ENCODE measurements at regions not wholly inside any gene's neighbourhood (a gene's known extent, or its start where the extent isn't known, plus 50 kb on each side); places are given as distances from the start of the nearest gene placed in this dataset.

- H3K9ac ChIP-seq (ENCODE audit: low read length), result no peak overlapping the region
- H3K4me3 Mint-ChIP-seq (ENCODE audit: unreplicated experiment), result no peak overlapping the region
- no peaks in the 10 kb centered on the region for H3K4me1 Mint-ChIP-seq (ENCODE audit: low read depth, unreplicated experiment)
- H3K27ac Mint-ChIP-seq (ENCODE audit: unreplicated experiment), result no peak overlapping the region
- H2AFZ ChIP-seq (ENCODE audit: low read depth, low read length), result no peak overlapping the region
- H3K4me1 ChIP-seq (ENCODE audit: insufficient read depth, low read length), result no peaks in the 10 kb centered on the region
- no peak overlapping the region for H3K4me3 ChIP-seq (ENCODE audit: insufficient read depth, low read depth, low read length)
- H3K79me2 ChIP-seq (ENCODE audit: insufficient read depth, low read length), result no peaks in the 10 kb centered on the region
- no peaks in the 10 kb centered on the region for H3K9me3 ChIP-seq (ENCODE audit: insufficient read depth, low read depth, low read length)
- H4K20me1 ChIP-seq (ENCODE audit: insufficient read depth, low read length), result no peaks in the 10 kb centered on the region
- no peak for FAIRE-seq
- H3K27me3 Mint-ChIP-seq (ENCODE audit: low read depth, unreplicated experiment), result no peaks in the 10 kb centered on the region
- H3K36me3 ChIP-seq (ENCODE audit: insufficient read depth, low read length), result no peaks in the 10 kb centered on the region
- no peaks in the 10 kb centered on the region for H3K36me3 Mint-ChIP-seq (ENCODE audit: low read depth, unreplicated experiment)
- H3K9me3 Mint-ChIP-seq (ENCODE audit: unreplicated experiment), result peaks cover 11% of the 10 kb centered on the region
- H3K27ac ChIP-seq (ENCODE audit: low read depth, low read length), result no peak overlapping the region
- H3K4me2 ChIP-seq (ENCODE audit: low read length), result no peak overlapping the region
- DNase-seq (ENCODE audit: low read depth), result no peak
- H3K27me3 ChIP-seq (ENCODE audit: insufficient read depth, low read length), result no peaks in the 10 kb centered on the region
- TF ChIP-seq EZH2 (IDR thresholded peaks at IDR 0.05; ENCODE audit: insufficient read depth, low read length) (no peak), CTCF (IDR thresholded peaks at IDR 0.05; ENCODE audit: insufficient read depth, low read depth, low read length) (no peak)
Observed at GRCh38 chr6:88481519-88481918, 315.4 kb upstream of the CNR1 start.

- Mint-ChIP-seq H3K27ac (ENCODE audit: unreplicated experiment) (no peak overlapping the region), H3K4me1 (ENCODE audit: low read depth, unreplicated experiment) (no peaks in the 10 kb centered on the region), H3K36me3 (ENCODE audit: low read depth, unreplicated experiment) (no peaks in the 10 kb centered on the region), H3K27me3 (ENCODE audit: low read depth, unreplicated experiment) (no peaks in the 10 kb centered on the region), H3K9me3 (ENCODE audit: unreplicated experiment) (peaks cover 11% of the 10 kb centered on the region), H3K4me3 (ENCODE audit: unreplicated experiment) (no peak overlapping the region)
- DNase-seq (ENCODE audit: low read depth) (no peak), FAIRE-seq (no peak)
- no peaks in the 10 kb centered on the region for H3K79me2 ChIP-seq (ENCODE audit: insufficient read depth, low read length)
- H4K20me1 ChIP-seq (ENCODE audit: insufficient read depth, low read length), result no peaks in the 10 kb centered on the region
- H3K4me2 ChIP-seq (ENCODE audit: low read length), result no peak overlapping the region
- TF ChIP-seq EZH2 (IDR thresholded peaks at IDR 0.05; ENCODE audit: insufficient read depth, low read length) (no peak), CTCF (IDR thresholded peaks at IDR 0.05; ENCODE audit: insufficient read depth, low read depth, low read length) (no peak)
- H3K36me3 ChIP-seq (ENCODE audit: insufficient read depth, low read length), result no peaks in the 10 kb centered on the region
- H3K4me1 ChIP-seq (ENCODE audit: insufficient read depth, low read length), result no peaks in the 10 kb centered on the region
- no peak overlapping the region for H3K9ac ChIP-seq (ENCODE audit: low read length)
- no peak overlapping the region for H2AFZ ChIP-seq (ENCODE audit: low read depth, low read length)
- no peaks in the 10 kb centered on the region for H3K9me3 ChIP-seq (ENCODE audit: insufficient read depth, low read depth, low read length)
- no peak overlapping the region for H3K4me3 ChIP-seq (ENCODE audit: insufficient read depth, low read depth, low read length)
- H3K27ac ChIP-seq (ENCODE audit: low read depth, low read length), result no peak overlapping the region
- H3K27me3 ChIP-seq (ENCODE audit: insufficient read depth, low read length), result no peaks in the 10 kb centered on the region
Observed at GRCh38 chr6:88480816-88481215, 314.7 kb upstream of the CNR1 start.

- no peak for FAIRE-seq
- no peaks in the 10 kb centered on the region for H3K4me1 Mint-ChIP-seq (ENCODE audit: low read depth, unreplicated experiment)
Observed at GRCh38 chr6:88477413-88477812, 311.3 kb upstream of the CNR1 start.

More at GRCh38 chr6:88477413-88477812, 311.3 kb upstream of the CNR1 start:
- Histone ChIP-seq H4K20me1 (ENCODE audit: insufficient read depth, low read length) (no peaks in the 10 kb centered on the region), H3K9me3 (ENCODE audit: insufficient read depth, low read depth, low read length) (no peaks in the 10 kb centered on the region), H3K9ac (ENCODE audit: low read length) (no peak overlapping the region), H2AFZ (ENCODE audit: low read depth, low read length) (no peak overlapping the region), H3K4me1 (ENCODE audit: insufficient read depth, low read length) (no peaks in the 10 kb centered on the region), H3K4me2 (ENCODE audit: low read length) (no peak overlapping the region), H3K27ac (ENCODE audit: low read depth, low read length) (no peak overlapping the region), H3K4me3 (ENCODE audit: insufficient read depth, low read depth, low read length) (no peak overlapping the region), H3K36me3 (ENCODE audit: insufficient read depth, low read length) (no peaks in the 10 kb centered on the region), H3K79me2 (ENCODE audit: insufficient read depth, low read length) (no peaks in the 10 kb centered on the region), H3K27me3 (ENCODE audit: insufficient read depth, low read length) (no peaks in the 10 kb centered on the region)
- Mint-ChIP-seq H3K9me3 (ENCODE audit: unreplicated experiment) (peaks cover 6% of the 10 kb centered on the region), H3K4me3 (ENCODE audit: unreplicated experiment) (no peak overlapping the region), H3K36me3 (ENCODE audit: low read depth, unreplicated experiment) (no peaks in the 10 kb centered on the region), H3K27ac (ENCODE audit: unreplicated experiment) (no peak overlapping the region), H3K27me3 (ENCODE audit: low read depth, unreplicated experiment) (peaks cover 6% of the 10 kb centered on the region)
- DNase-seq (ENCODE audit: low read depth), result no peak
- no peak for TF ChIP-seq EZH2 (IDR thresholded peaks at IDR 0.05; ENCODE audit: insufficient read depth, low read length)
- TF ChIP-seq CTCF (IDR thresholded peaks at IDR 0.05; ENCODE audit: insufficient read depth, low read depth, low read length), result no peak

Data from astrocyte (in vitro differentiated cells and primary cell).